Omental fat pad (tissue), 3 donors: ENCODE measurements at regions not wholly inside any gene's neighbourhood (a gene's known extent, or its start where the extent isn't known, plus 50 kb on each side); places are given as distances from the start of the nearest gene placed in this dataset.

Experiments used
- ATAC-seq: fragments of 150-250 bp; one replicate; pipeline ENCODE4 v1.9.1; 2016; ENCODE audit warnings: mild to moderate bottlenecking, moderate library complexity; ENCODE audit not compliant: low FRiP score
- DNase-seq: peaks from one replicate; pipeline ENCODE4 v3.0.0-alpha.2; 2019; ENCODE audit warnings: low spot score
- CTCF ChIP-seq, 3 donors: fragments of 450-650 bp; IDR thresholded peaks; one replicate each; pipeline ENCODE4 v1.5.1; 2016 to 2017; ENCODE audit warnings: antibody characterized with exemption in 3 of 3, mild to moderate bottlenecking in 3 of 3, moderate library complexity in 2 of 3

GRCh38 chr2:12211326-12212175 is 465.1 kb downstream of the LPIN1 start:
- no peak for DNase-seq
- no peak for ATAC-seq
- TF ChIP-seq CTCF (IDR thresholded peaks at IDR 0.05) = no peak

GRCh38 chr2:12212841-12213597 is 466.6 kb downstream of the LPIN1 start:
- TF ChIP-seq CTCF (IDR thresholded peaks at IDR 0.05) = no peak
- ATAC-seq (no peak), DNase-seq (no peak)

- TF ChIP-seq CTCF (IDR thresholded peaks at IDR 0.05) = no peak
- no peak for DNase-seq
- ATAC-seq = no peak
These were observed 470.7 kb downstream of the LPIN1 start for GRCh38 chr2:12217175-12217574.

- no peak for ATAC-seq
- DNase-seq = no peak
- TF ChIP-seq CTCF (IDR thresholded peaks at IDR 0.05) = no peak
These were observed 473.3 kb downstream of the LPIN1 start for GRCh38 chr2:12219761-12220160.

GRCh38 chr2:12221584-12221983 is 475.2 kb downstream of the LPIN1 start:
- ATAC-seq (no peak), DNase-seq (no peak)
- no peak for TF ChIP-seq CTCF (IDR thresholded peaks at IDR 0.05)

- no peak for TF ChIP-seq CTCF (IDR thresholded peaks at IDR 0.05)
- DNase-seq (no peak), ATAC-seq (no peak)
These were observed 476.1 kb downstream of the LPIN1 start for GRCh38 chr2:12222554-12222953.
